ENCODE measurements at regions not wholly inside any gene's neighbourhood (a gene's known extent, or its start where the extent isn't known, plus 50 kb on each side); places are given as distances from the start of the nearest gene placed in this dataset.

DNA sequence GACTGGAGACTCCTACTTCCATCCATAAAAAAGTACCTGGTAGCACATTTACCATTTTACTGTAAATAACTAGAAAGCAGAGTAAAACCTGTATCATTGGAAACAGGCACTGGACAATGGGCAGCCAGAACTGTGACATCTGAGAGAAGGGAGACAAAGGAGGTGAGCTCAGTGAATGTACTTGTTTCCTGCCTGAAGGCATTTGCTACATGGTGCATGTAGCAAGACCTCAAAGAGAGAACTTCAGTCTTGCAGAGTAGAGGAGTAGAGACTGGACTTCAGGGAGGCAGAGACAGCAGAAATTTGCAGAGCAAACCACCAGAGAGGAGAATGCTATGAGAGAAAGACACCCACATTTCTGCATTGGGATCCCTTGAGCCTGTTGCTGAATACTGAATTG, 171.0 kb upstream of the CCN2 start:
- TF ChIP-seq, protein P1, sequence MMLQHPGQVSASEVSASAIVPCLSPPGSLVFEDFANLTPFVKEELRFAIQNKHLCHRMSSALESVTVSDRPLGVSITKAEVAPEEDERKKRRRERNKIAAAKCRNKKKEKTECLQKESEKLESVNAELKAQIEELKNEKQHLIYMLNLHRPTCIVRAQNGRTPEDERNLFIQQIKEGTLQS (IDR thresholded peaks at IDR 0.05), result no peak
- TF ChIP-seq, protein P2, sequence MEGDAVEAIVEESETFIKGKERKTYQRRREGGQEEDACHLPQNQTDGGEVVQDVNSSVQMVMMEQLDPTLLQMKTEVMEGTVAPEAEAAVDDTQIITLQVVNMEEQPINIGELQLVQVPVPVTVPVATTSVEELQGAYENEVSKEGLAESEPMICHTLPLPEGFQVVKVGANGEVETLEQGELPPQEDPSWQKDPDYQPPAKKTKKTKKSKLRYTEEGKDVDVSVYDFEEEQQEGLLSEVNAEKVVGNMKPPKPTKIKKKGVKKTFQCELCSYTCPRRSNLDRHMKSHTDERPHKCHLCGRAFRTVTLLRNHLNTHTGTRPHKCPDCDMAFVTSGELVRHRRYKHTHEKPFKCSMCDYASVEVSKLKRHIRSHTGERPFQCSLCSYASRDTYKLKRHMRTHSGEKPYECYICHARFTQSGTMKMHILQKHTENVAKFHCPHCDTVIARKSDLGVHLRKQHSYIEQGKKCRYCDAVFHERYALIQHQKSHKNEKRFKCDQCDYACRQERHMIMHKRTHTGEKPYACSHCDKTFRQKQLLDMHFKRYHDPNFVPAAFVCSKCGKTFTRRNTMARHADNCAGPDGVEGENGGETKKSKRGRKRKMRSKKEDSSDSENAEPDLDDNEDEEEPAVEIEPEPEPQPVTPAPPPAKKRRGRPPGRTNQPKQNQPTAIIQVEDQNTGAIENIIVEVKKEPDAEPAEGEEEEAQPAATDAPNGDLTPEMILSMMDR (IDR thresholded peaks at IDR 0.05 in 2 of 3, conservative IDR thresholded peaks at IDR 0.05 in 1 of 3; ENCODE audit: borderline replicate concordance in 1 of 3, insufficient read depth in 1 of 3, low read depth in 2 of 3, low read length in 2 of 3), result no peak
- no TSS peak for BruUV-seq (replicated peaks)
- ATAC-seq, result no peak

GRCh38 chr6:132118144-132118543, 167.0 kb upstream of the CCN2 start:
- POLR2A ChIA-PET, result no interaction called here
- intact Hi-C loops (cut with micrococcal nuclease), result no loop called here
- RAD21 ChIA-PET (ENCODE audit: low non-redundant PET in 1 of 2, low total read pairs in 2 of 2, uncharacterized antibody in 2 of 2, unreplicated experiment in 2 of 2), result no interaction called here
- Histone ChIP-seq H3K4me1 (ENCODE audit: control insufficient read depth in 1 of 2, insufficient read depth in 2 of 2, low read length in 2 of 2) (no peaks in the 10 kb centered on the region), H3K27ac (ENCODE audit: low read depth, low read length) (no peak overlapping the region), H3K9ac (ENCODE audit: low read length) (no peak overlapping the region), H3K4me3 (replicated peaks in 1 of 2; ENCODE audit: low read depth in 1 of 2, low read length in 2 of 2) (no peak overlapping the region), H4K20me1 (ENCODE audit: insufficient read depth) (no peaks in the 10 kb centered on the region), H3K79me2 (ENCODE audit: insufficient read depth, low read length) (no peaks in the 10 kb centered on the region), H3K9me2 (ENCODE audit: insufficient read depth) (no peaks in the 10 kb centered on the region), H3K4me2 (ENCODE audit: low read length) (no peak overlapping the region), H3K27me3 (ENCODE audit: insufficient read depth, low read length) (no peaks in the 10 kb centered on the region), H2AFZ (ENCODE audit: low read depth, low read length, poor library complexity, severe bottlenecking) (no peak overlapping the region), H3K9me3 (ENCODE audit: control insufficient read depth in 1 of 2, insufficient read depth in 1 of 2, low read depth in 1 of 2, low read length in 2 of 2) (no peaks in the 10 kb centered on the region), H3K36me3 (ENCODE audit: control insufficient read depth in 1 of 2, insufficient read depth in 2 of 2, low read length in 2 of 2) (no peaks in the 10 kb centered on the region)
- ATAC-seq, result no peak
- BruUV-seq (replicated peaks), result no TSS peak
- TF ChIP-seq SRF (IDR thresholded peaks at IDR 0.05; ENCODE audit: low read depth), result no peak
- no peak for TF ChIP-seq SP1 (IDR thresholded peaks at IDR 0.05; ENCODE audit: low read depth)
- no peak for TF ChIP-seq ZBTB33 (IDR thresholded peaks at IDR 0.05; ENCODE audit: extremely low read depth, insufficient replicate concordance, low read length)
- TF ChIP-seq CEBPB (IDR thresholded peaks at IDR 0.05; ENCODE audit: low read depth), result no peak
- TF ChIP-seq EZH2phosphoT487 (IDR thresholded peaks at IDR 0.05; ENCODE audit: borderline replicate concordance), result no peak
- TF ChIP-seq ZNF274 (IDR thresholded peaks at IDR 0.05; ENCODE audit: low read depth, low read length), result no peak
- TF ChIP-seq RAD21 (IDR thresholded peaks at IDR 0.05; ENCODE audit: low read depth), result no peak
- no peak for TF ChIP-seq POLR2AphosphoS5 (IDR thresholded peaks at IDR 0.05; ENCODE audit: low read depth, low read length)
- TF ChIP-seq MAX (IDR thresholded peaks at IDR 0.05), result no peak
- TF ChIP-seq ZFX (IDR thresholded peaks at IDR 0.05), result no peak
- TF ChIP-seq YY1 (IDR thresholded peaks at IDR 0.05; ENCODE audit: extremely low read depth, insufficient replicate concordance, low read depth, low read length), result no peak
- TF ChIP-seq EGR1 (IDR thresholded peaks at IDR 0.05; ENCODE audit: low read depth), result no peak
- TF ChIP-seq SIN3A (IDR thresholded peaks at IDR 0.05; ENCODE audit: low read depth), result no peak
- TF ChIP-seq TCF7L2 (IDR thresholded peaks at IDR 0.05; ENCODE audit: borderline replicate concordance, extremely low read depth, insufficient read depth, insufficient read length), result no peak
- DNase-seq (ENCODE audit: low read depth, low spot score), result no peak
- CTCF ChIA-PET, result no interaction called here

More for the DNA sequence above, 171.0 kb upstream of the CCN2 start:
- Histone ChIP-seq H4K20me1 (ENCODE audit: insufficient read depth) (no peaks in the 10 kb centered on the region), H3K4me3 (replicated peaks in 1 of 2; ENCODE audit: low read depth in 1 of 2, low read length in 2 of 2) (no peak overlapping the region), H3K36me3 (ENCODE audit: control insufficient read depth in 1 of 2, insufficient read depth in 2 of 2, low read length in 2 of 2) (no peaks in the 10 kb centered on the region), H3K9me3 (ENCODE audit: control insufficient read depth in 1 of 2, insufficient read depth in 1 of 2, low read depth in 1 of 2, low read length in 2 of 2) (no peaks in the 10 kb centered on the region), H3K27ac (ENCODE audit: low read depth, low read length) (no peak overlapping the region), H3K79me2 (ENCODE audit: insufficient read depth, low read length) (no peaks in the 10 kb centered on the region), H3K27me3 (ENCODE audit: insufficient read depth, low read length) (no peaks in the 10 kb centered on the region), H3K4me1 (ENCODE audit: control insufficient read depth in 1 of 2, insufficient read depth in 2 of 2, low read length in 2 of 2) (no peaks in the 10 kb centered on the region), H3K9me2 (ENCODE audit: insufficient read depth) (no peaks in the 10 kb centered on the region), H3K9ac (ENCODE audit: low read length) (no peak overlapping the region), H3K4me2 (ENCODE audit: low read length) (no peak overlapping the region), H2AFZ (ENCODE audit: low read depth, low read length, poor library complexity, severe bottlenecking) (no peak overlapping the region)
- ChIA-PET CTCF (no interaction called here), RAD21 (ENCODE audit: low non-redundant PET in 1 of 2, low total read pairs in 2 of 2, uncharacterized antibody in 2 of 2, unreplicated experiment in 2 of 2) (no interaction called here), POLR2A (no interaction called here)
- no peak for DNase-seq (ENCODE audit: low read depth, low spot score)
- intact Hi-C loops (cut with micrococcal nuclease), result no loop called here

Measured in HCT116 (cell line).